Left lung (tissue), 4 donors: ENCODE measurements at regions not wholly inside any gene's neighbourhood (a gene's known extent, or its start where the extent isn't known, plus 50 kb on each side); places are given as distances from the start of the nearest gene placed in this dataset.

Experiments used
- ATAC-seq: fragments of 200-7000 bp; cut with Tn5 transposase; one replicate; pipeline ENCODE4 v1.9.1; 2020; ENCODE audit warnings: moderate library complexity
- DNase-seq, 4 donors: peaks; one replicate each; pipeline ENCODE4 v3.0.0-alpha.2; 2013 to 2020
- H3K27ac ChIP-seq, 2 donors: fragments of 200-600 bp; sonication (generic) in 1 of 2; one replicate each; pipeline versions ENCODE4 v1.5.0 to v1.8.0; 2020 to 2021
- H3K27me3 ChIP-seq, 2 donors: fragments of 200-600 bp; sonication (generic) in 1 of 2; one replicate each; pipeline versions ENCODE4 v1.5.0 to v1.8.0; 2020 to 2021
- H3K36me3 ChIP-seq, 2 donors: fragments of 200-600 bp; sonication (generic) in 1 of 2; one replicate each; pipeline versions ENCODE4 v1.5.0 to v1.8.0; 2020 to 2021
- H3K4me1 ChIP-seq, 2 donors: fragments of 200-600 bp; one replicate each; pipeline ENCODE4 v1.8.0; 2021
- H3K4me3 ChIP-seq, 2 donors: fragments of 200-600 bp; sonication (generic) in 1 of 2; one replicate each; pipeline versions ENCODE4 v1.5.0 to v1.8.0; 2020 to 2021; ENCODE audit warnings: mild to moderate bottlenecking in 1 of 2
- H3K9me3 ChIP-seq, 2 donors: fragments of 200-600 bp; sonication (generic) in 1 of 2; one replicate each; pipeline versions ENCODE4 v1.5.0 to v1.8.0; 2020 to 2021
- CTCF ChIP-seq, 2 donors: fragments of 200-600 bp; sonication (generic) in 1 of 2; IDR thresholded peaks; one replicate each; pipeline versions ENCODE4 v1.5.0 to v1.8.0; 2021; ENCODE audit warnings: antibody characterized with exemption in 2 of 2
- intact Hi-C, 2 donors: fragments of 100-400 bp; cut with DNase I; formaldehyde crosslinking; loops; one replicate each; pipeline versions ENCODE4 v1.11.2 to v1.14.2; 2022
- donor health status: DM: no; HTN: yes; CAD: no.
- donor health status: DM: no; HTN: no; CAD: no.

- DNase-seq (no peak), ATAC-seq (no peak)
- no peaks in the 10 kb centered on the region for H3K4me1 ChIP-seq
- no peak overlapping the region for H3K27ac ChIP-seq
- H3K9me3 ChIP-seq, result no peaks in the 10 kb centered on the region
- intact Hi-C loops, result no loop called here
- H3K36me3 ChIP-seq, result no peaks in the 10 kb centered on the region
- peaks cover 0 to 16% of the 10 kb centered on the region in 2 donors for H3K27me3 ChIP-seq
- H3K4me3 ChIP-seq, result no peak overlapping the region
- no peak for TF ChIP-seq CTCF (IDR thresholded peaks at IDR 0.05)
These were observed 201.1 kb upstream of the USP24 start for GRCh38 chr1:55416164-55416842.

DNA sequence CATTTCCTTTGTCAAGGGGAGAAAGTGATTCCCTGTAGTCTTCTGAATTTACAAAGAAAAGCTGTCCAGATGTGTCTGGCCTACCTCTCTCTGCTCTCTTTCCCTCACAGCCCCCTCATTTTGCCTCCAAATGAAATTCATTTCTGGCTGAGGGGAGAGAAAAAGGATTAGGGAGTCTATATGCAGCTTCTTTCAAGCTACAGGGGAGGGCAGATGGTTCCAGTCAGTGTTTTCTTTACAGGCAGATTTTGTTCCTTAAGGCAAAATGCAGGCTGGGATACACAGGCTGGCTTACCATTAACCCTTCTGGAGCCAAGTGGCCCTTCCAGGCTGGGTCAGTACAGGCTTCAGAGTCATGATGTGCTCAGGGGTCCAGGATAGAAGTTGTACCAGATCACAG is 198.1 kb upstream of the USP24 start:
- DNase-seq (no peak), ATAC-seq (no peak)
- intact Hi-C loops, result no loop called here
- no peak overlapping the region for H3K27ac ChIP-seq
- H3K4me3 ChIP-seq, result no peak overlapping the region
- H3K36me3 ChIP-seq, result no peaks in the 10 kb centered on the region
- H3K4me1 ChIP-seq, result no peaks in the 10 kb centered on the region
- H3K9me3 ChIP-seq, result no peaks in the 10 kb centered on the region
- no peak for TF ChIP-seq CTCF (IDR thresholded peaks at IDR 0.05)
- peaks cover 0 to 16% of the 10 kb centered on the region in 2 donors for H3K27me3 ChIP-seq

DNA sequence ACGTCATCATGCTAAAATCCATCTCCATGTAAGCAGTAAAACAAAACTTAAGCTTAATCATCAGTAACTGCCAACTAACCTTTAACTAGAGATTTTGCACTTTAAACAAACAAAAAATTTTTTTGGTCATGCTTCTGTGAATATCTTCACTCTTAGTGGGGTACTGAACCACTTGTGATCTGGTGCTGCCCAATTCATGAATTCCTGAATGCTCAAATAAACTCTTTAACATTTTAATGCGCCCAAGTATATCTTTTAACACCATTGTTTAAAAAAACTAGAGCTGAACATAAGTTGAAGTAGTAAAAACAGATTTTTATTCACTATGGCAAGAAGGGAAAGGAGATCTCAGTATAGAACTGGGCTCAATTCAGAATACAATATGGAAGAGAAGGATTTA is 196.9 kb upstream of the USP24 start:
- peaks cover 0 to 16% of the 10 kb centered on the region in 2 donors for H3K27me3 ChIP-seq
- DNase-seq (no peak), ATAC-seq (no peak)
- intact Hi-C loops, result no loop called here
- H3K4me1 ChIP-seq, result no peaks in the 10 kb centered on the region
- no peaks in the 10 kb centered on the region for H3K36me3 ChIP-seq
- H3K9me3 ChIP-seq, result no peaks in the 10 kb centered on the region
- no peak for TF ChIP-seq CTCF (IDR thresholded peaks at IDR 0.05)
- no peak overlapping the region for H3K27ac ChIP-seq
- no peak overlapping the region for H3K4me3 ChIP-seq

- H3K36me3 ChIP-seq, result no peaks in the 10 kb centered on the region
- H3K27ac ChIP-seq, result no peak overlapping the region
- ATAC-seq (no peak), DNase-seq (no peak)
- intact Hi-C loops, result no loop called here
- peaks cover 0 to 4% of the 10 kb centered on the region in 2 donors for H3K9me3 ChIP-seq
- peaks cover 0 to 10% of the 10 kb centered on the region in 2 donors for H3K27me3 ChIP-seq
- H3K4me1 ChIP-seq, result no peaks in the 10 kb centered on the region
- no peak overlapping the region for H3K4me3 ChIP-seq
- TF ChIP-seq CTCF (IDR thresholded peaks at IDR 0.05), result no peak
These were observed 187.7 kb upstream of the USP24 start for GRCh38 chr1:55402671-55403464.

DNA sequence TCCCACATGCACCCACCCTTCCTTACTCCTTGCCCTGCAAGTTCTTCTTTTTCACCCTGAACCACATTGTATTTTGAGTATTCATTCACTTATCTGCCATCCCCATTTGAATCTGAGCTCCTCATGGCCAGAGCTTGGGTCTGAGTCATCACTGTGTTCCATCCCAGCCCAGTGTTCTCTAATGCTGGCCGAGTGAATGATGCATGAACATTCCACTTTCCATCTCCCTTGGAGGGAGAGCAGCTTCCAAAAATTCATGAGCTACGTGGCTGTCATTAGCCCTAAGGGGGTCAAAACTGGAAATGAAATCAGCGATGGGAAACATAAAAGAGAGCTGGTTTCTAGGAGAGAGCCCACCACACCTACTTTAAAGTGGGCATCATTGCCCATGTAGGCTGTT is 187.0 kb upstream of the USP24 start:
- intact Hi-C loops, result no loop called here
- Histone ChIP-seq H3K9me3 (peaks cover 0 to 4% of the 10 kb centered on the region in 2 donors), H3K4me3 (no peak overlapping the region), H3K27ac (no peak overlapping the region), H3K4me1 (no peaks in the 10 kb centered on the region), H3K27me3 (peaks cover 0 to 11% of the 10 kb centered on the region in 2 donors), H3K36me3 (no peaks in the 10 kb centered on the region)
- DNase-seq (no peak), ATAC-seq (peak; percentile 57)
- no peak for TF ChIP-seq CTCF (IDR thresholded peaks at IDR 0.05)
